HG03442 (cell line): ENCODE measurements at regions not wholly inside any gene's neighbourhood (a gene's known extent, or its start where the extent isn't known, plus 50 kb on each side); places are given as distances from the start of the nearest gene placed in this dataset.
A peak's percentile ranks its signal among the peaks of the same experiment; 100 is the strongest.

Experiments used
- ATAC-seq: cut with Tn5 transposase; IDR thresholded peaks from one replicate; pipeline ENCODE4 v1.9.1; 2021; ENCODE audit warnings: mild to moderate bottlenecking, moderate library complexity; ENCODE audit not compliant: unreplicated experiment

DNA sequence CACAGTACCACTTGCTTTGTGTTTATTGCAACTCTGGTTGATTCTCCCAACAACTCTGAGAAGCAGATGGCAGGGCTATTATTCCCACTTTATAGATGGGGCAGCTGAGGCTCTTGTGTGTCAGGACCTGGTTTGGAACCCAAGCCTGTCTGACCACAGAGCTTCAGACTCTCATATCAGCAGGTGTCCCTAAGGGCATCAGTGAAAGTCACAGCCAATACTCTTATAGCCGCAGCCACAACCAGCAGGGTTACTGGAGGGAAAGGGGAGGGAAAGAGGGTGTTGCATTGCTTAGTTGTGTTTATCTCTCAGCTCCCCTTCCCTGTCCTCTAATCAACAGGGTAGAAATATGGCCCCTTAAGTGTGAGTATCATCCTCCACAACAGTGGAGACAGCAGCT lies 304.0 kb downstream of the RRAGC start:
- no peak for ATAC-seq

DNA sequence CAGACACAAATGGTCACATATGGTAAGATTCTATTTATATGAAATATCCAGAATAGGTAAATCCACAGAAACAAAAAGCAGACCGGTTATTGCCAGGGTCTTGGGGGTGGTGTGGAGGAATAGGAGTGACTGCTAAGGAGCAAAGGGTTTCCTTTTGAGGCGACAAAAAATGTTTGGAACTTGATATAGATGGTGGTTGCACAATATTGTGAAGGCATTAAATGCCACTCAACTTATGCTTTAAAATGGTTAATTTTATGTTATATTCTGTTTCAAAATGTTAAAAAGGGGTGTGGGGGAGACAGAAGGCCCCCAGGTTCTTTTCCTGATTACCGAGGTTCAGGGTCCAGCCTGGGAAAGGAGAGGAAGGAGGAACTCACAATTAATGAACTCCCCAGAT lies 304.4 kb downstream of the RRAGC start:
- no peak for ATAC-seq

DNA sequence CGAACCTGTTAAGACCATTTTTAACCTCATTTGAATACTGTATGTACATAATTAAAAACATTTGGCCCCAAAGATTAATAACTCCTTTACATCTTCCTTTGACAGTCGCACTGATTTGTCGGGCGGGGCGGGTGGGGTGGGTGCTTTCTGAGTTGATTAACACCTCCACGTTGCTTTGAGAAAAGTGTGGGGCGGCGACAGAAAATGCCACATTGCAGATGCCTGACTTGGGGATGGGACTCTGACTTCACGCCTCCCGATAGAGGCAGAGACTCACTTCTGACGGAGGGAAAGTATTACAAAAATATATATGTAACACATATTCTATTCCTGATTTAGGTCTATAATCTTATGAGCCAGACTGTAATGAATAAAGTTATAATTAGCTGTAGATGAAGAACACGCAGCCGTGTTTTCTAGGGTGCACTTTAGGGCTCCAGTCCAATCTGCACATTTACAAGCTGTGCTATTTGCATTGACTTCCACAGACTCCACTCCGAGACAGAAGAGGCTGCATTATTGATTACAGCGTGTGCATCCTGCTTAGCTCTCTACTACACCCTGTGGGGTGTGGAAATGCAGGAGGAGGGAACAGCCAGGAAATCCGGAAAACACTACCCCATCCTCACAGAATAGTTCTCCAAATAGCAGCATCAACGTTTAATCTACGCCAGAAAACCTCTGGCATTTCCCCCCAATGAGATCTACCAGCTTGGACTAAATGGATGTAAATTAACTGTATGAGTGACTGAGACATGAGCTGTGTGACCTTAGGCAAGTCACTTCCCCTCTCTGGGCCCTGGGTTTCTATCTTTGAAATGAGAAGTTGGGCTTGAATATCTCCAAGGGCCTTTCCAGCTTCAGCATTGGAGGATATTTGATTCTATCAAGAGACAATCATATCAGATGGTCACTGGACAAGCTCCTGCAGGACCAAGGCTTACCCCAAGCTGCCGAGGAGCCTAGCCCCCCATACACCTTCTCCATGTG lies 308.0 kb downstream of the RRAGC start:
- no peak for ATAC-seq

DNA sequence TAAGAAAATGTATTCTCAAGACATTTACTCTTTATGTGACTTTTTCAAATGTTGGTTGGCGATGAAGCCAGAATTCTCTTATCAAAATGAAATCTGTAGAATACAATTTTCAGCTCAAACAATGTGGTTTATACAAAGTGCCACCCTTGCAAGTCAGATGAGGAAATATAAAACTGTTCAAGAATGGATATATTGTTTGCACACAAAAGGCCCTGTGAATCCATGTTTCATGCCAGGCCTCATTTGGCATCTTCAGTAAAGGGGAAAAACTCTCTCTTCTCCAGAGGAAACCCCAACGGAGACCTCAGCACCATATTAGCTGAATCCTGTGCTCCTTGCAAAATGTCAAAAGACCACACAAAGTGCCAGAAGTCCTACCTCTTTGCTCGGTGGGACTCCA lies 310.4 kb downstream of the RRAGC start:
- no peak for ATAC-seq

DNA sequence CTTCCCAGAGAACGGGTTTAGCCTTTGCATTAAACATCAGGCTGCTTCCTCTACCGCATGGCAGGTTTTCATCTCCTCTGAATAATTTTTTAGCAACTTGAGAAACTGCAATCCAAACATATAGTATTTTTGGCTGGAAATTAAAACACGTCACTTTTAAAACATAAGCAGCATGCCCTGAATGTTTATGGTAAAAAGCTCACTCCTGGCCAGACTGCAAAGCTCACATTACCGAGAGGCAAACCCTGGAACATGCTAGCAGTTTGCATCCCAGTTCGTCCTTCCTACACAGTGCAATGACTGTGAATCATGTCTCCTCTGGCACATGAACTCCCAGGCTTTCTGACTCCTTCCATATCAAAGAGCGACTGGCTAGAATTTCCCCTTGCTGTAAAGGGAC lies 312.3 kb downstream of the RRAGC start:
- no peak for ATAC-seq

DNA sequence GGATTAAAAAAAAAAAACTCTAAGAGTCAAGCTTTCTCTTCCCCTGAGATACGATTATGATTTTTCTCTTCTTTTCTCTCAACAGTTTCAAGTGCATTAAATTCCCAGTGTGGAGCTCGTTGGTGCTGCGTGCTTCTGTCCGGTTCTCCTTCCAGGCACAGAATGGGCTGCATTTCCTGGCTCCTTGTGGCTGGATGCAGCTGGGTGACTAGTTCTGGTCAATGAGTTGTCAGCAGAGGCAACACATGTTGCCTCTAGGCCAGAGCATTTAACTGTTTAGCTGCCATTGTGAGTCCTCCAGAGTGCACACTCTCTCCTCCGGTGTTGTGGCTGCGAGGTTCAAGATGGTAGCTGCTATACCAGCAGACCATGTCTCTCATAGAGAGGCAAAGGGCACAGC lies 312.9 kb downstream of the RRAGC start:
- ATAC-seq, result no peak

DNA sequence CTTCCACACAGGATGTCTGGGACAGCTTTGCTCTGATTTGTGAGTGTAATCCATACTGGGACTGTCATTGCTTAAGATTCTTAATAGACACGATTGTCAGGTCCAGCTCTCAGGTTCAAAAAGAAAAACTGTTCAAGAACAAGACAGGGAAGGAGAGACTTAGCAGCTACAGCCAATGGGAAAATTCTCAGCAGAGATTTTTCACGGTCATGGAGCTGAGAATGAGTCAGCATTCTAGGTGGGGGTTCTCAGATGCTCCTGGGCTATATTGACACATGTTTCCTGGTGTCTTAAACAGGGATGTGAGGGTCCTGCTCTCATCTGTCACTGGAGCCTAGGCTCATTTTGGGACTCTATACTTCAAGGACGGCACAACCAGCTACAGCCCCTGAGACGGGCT lies 318.3 kb downstream of the RRAGC start:
- no peak for ATAC-seq

DNA sequence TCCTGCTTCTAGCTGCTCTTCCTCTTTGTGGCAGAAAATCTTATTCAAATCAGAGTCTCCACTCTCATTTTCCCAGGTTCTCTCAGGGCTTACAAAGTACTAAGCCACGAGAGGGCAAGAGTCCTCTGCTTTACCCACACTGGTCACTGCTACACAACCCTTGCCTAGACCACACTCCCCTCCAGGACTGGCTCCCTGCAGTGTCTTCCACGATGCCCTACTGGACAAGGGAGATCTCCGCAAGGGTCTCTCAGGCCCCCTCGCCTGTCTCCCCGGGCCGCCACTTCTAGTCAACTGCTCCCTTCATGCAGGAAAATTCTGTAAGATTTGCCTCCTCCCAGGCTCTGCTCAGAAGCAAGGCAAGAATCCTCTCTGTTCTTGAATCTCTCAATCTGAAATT lies 319.6 kb downstream of the RRAGC start:
- no peak for ATAC-seq

DNA sequence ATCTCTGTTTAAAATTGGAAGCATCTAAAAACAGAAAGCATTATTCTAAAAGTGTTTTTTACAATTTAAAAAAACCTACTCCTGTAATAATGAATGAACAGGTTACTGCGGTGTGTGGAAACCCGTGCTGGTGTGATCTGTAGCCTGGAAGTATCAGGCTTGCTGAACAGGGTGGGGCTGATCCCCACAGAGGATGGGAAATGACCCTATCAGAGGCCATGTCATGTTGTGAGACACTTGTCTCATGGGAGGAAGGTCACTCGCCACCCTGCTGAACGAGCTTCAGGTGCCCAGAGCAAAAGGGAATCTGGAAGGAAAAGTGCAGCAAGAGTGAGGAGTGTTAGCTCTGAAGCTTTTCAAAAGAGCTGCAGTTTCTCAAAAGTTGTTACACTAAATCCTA lies 320.7 kb downstream of the RRAGC start:
- no peak for ATAC-seq

DNA sequence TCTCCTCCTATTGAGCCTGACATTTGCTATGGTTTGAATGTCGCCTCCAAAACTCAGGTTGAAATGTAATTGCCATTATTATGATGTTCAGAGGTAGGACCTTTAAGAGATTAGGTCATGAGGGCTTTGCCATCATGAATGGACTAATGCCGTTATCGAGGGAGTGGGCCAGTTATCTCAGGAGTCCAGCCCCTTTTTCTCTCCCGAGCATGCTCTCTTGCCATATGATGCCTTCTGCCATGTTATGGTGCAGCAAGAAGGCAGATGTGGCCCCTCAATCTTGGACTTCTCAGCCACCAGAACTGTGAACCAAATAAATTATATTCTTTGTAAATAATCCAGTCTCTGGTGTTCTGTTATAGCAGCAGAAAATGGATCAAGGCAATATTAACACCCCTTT lies 323.5 kb downstream of the RRAGC start:
- ATAC-seq, result no peak

DNA sequence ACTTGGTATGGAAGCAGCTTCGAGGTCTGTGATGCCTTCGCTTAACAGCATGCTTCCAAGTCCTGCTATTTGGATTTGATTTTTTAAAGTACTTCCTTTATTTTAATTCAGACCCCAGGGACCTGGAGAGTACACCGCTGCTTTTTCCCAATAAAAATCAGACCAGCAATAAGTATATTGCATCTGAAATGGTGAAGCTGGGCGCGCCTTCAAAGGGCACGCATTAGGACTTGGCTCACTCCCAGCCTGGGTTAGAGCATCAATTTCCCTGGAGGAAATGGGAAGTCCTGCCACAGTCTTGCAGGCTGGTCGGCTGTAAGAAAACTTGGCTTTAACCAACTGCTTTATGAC lies 325.1 kb downstream of the RRAGC start:
- ATAC-seq, result no peak

DNA sequence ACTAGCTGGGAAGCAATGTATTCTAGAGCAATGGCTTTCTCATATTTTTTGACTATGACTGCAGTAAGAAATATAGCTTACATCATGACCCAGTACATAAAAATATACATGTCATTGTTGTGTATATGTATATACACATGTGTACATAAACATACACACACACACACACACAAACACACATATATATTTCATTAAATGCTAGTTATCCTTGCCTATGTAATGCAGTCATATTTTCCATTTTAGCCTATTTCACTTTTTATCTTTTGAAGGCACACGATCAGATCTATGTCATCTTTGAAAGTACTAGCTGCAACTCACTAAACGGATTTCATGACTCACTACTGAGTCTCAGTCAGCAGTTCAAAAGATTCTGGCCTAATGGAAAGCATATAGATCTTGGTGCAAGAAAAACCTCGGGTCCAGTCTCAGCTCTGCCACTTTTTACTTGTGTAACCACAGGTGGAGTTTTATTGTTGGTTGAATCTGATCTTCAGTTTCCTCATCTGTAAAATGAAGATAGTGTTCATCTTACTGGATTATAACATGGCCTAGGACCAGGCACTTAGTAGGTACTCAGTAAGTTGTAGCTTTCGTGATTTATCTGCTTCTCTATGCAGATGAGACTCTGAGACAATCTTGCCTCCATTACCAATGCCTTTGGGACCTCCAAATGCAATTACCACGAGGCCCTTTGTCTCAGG lies 325.6 kb downstream of the RRAGC start:
- ATAC-seq, result no peak

DNA sequence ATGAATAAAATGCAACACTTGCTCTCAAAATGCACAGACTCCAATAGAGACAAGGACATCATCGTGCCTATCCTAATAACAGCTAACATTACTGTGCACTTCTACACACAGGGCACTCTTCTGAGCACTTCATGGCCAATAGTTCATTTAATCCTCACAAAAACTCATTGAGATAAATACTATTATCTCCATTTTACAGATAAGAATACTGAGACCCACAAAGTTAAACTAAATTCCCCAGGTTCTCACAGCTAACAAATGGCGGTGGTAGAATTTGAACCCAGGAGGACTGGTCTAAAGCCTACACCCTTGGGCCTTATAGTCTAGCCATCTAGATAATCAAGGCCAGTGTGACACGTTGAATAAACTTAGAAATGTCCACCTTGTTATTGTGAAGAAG lies 328.6 kb downstream of the RRAGC start:
- no peak for ATAC-seq

DNA sequence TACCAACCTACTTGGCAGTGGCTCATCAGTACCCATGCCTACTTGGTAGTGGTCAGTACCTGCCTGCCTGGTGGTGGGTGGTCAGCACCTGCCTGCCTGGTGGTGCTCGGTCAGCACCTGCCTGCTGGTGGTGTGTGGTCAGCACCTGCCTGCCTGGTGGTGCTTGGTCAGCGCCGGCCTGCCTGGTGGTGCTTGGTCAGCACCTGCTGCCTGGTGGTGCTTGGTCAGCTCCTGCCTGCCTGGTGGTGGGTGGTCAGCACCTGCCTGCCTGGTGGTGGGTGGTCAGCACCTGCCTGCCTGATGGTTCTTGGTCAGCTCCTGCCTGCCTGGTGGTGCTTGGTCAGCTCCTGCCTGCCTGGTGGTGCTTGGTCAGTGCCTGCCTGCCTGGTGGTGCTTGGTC lies 329.6 kb downstream of the RRAGC start:
- no peak for ATAC-seq

DNA sequence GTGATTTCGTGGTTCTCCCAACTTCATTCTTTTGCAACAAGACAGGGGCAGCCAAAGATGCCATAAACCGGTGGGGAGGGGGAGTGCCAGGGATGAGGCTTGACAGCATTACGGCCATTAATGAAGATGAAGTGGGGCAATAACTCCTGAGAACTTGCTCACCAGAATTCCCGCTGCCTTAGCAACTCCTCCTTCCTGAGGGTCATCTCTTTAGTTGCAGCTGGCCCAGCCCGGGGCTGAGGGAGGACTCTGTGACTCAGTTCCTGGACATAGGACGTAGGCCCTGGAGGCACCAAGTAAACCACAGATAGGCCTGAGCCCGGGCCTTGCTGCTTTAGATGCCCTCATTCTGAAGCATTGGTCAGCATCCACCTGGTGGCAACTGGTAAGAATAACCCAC lies 330.2 kb downstream of the RRAGC start:
- no peak for ATAC-seq

DNA sequence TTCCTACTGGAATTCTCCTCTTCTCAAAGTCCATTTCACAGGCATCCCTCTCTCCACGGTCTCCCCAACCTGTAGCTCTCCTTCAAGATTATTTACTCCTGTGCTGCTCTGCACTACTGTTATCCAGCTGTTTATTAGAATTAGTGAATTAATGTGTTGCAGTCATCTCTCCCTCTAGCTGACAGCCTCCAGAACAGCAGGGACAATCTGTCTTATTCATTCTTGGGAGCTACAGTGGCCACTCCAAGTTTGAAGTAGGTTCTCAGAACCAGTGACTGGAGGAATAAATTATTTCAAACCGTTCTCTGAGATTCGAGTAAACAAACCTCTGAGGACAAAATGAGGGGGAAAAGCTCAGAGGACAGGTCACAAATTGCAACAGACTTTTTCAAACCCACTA lies 330.9 kb downstream of the RRAGC start:
- ATAC-seq, result no peak

DNA sequence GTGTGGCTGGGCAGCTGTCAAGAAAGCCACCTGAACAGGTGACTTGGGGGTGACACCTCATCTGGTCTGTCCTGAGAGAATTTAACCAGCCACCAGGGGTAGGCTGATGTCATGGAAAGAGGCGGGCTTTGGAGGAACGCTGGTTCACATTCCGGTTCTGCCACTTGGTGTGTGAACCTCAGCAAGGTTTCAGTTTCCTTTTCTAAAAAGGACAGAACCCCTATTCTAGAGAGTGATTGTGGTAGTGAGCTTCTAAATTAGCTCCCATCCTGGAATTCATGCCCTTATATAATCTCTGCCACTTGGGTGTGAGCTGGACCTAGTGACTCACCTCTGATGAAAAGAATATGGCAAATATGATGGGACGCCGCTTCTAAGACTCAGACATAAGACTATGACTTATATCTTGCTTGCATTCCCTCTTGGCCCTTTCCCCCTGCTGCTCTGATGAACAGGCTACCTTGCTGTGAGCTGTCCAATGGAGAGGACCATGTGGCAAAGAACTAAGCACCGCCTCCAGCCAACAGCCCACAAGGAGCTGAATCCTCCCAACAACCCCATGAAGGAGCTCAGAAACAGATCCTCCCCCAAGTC lies 332.1 kb downstream of the RRAGC start:
- peak; percentile 88 for ATAC-seq

DNA sequence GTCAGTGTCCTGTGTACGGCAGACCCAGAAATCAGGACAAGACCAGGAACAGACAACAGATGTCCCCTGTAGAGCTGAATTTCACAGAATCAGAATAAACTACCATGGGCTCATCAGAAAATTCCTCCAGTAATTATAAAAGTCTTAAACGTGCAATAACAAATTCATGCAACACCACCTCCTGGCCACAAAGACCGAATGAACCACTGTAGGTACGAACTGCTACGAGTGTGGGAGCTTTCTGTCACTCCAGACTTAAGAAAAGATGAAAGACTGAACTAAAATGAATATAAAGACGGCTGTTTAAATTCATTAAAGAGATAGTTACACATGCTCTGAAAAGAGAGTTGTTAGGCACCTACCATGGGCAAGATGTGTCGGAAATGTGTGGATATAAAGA lies 333.5 kb downstream of the RRAGC start:
- no peak for ATAC-seq

DNA sequence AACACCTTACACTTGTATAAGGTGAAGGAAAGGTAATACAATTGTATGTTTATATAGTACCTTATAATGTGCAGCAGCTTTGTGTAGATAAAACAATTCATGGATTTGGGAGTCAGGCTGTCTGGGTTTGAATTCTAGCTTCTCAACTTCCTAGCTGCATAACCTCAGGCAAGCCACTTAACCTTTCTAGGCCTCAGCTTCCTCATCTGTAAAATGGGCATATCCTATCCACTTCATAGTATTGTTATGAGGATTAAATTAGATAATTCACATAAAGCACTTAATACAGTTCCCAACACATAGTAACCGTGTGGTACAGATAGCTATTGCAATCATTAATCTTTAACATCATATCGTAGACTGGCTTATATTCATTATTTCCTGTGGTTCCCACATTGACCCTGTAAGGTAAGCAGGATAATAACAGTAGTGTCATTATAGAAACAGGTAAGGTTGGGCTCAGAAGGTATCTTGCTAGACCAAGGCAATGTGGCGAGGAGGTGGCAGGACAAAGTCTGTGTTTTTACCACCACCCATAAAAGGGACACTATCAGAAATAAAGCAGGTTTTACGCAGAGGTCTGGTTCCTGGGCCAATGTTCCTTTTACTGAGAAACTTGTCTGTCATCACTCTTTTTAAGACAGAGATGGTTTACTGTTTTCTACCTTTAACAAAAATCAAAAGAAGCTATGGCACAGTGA lies 334.1 kb downstream of the RRAGC start:
- no peak for ATAC-seq

DNA sequence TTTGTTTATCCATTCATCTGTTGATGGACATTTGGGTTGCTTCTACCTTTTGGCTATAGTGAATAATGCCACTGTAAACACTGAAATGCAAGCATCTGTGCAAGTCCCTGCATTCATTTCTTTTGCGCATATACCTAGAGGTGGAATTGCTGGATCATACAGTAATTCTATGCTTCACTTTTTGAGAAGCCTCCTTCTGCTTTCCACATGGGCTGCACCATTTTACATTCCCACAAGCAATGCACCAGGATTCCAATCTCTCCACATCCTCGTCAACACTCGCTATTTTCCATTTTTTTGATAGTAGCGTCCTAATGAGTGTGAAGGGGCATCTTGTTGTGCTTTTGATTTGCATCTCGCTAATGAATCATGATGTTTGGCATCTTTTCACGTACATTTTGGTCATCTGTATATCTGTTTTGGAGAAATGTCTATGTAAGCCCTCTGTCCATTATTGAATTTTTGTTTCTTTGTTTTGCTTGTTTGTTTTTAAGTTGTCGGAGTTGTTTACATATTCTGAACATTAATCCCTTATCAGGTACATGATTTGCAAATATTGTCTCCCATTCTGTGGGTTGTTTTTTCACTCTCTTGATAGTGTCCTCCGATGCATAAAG lies 335.4 kb downstream of the RRAGC start:
- no peak for ATAC-seq

DNA sequence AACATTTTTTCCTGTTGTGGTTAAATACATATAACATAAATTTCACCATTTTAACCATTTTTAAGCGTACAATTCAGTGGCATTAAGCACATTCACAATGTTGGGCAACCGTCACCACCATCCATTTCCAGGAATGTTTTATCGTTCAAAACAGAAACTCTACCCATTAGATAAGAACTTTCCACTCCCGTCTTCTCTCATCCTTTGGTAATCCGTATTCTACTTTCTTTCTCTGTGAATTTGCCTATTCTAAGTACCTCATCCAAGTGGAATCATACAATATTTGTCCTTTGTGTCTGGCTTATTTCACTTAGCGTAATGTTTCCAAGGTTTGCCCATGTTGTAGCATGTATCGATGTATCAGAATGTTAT lies 336.0 kb downstream of the RRAGC start:
- ATAC-seq, result no peak
